SW480 (cell line): ENCODE measurements at regions not wholly inside any gene's neighbourhood (a gene's known extent, or its start where the extent isn't known, plus 50 kb on each side); places are given as distances from the start of the nearest gene placed in this dataset.
A peak's percentile ranks its signal among the peaks of the same experiment; 100 is the strongest.
"Not testable (repeated sequence)": the region's sequence is repeated elsewhere in the genome, so short reads cannot be mapped to it uniquely, and the experiment has no call there.

Source experiments
- DNase-seq: peaks from one replicate; pipeline ENCODE4 v3.0.0-alpha.2; 2016; ENCODE audit warnings: low spot score

DNA sequence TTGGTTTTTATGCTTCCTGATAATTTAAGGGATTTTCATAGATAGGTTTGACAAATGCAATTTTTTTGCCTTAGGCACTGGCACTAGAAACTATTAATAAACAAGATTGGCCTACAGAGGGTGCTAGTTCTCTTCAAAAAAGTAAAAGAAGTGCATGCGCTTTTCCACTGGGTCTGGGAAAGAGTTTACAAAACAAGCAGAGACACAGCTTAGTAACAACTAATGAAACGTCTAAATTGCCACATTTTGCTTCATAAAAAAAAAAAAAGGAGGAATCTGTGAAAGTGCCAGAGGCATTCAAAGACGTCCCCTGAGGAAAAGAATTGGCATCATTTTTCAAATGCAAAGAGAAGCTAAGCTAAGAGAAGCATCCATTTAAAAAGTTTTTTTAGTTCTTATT, 58.3 kb upstream of the EEA1 start:
- peak; percentile 81 for DNase-seq

GRCh38 chr12:92987846-92988621, 58.9 kb upstream of the EEA1 start:
- no peak for DNase-seq

- no peak for DNase-seq
Observed at GRCh38 chr12:92988622-92989130, 59.6 kb upstream of the EEA1 start.

DNA sequence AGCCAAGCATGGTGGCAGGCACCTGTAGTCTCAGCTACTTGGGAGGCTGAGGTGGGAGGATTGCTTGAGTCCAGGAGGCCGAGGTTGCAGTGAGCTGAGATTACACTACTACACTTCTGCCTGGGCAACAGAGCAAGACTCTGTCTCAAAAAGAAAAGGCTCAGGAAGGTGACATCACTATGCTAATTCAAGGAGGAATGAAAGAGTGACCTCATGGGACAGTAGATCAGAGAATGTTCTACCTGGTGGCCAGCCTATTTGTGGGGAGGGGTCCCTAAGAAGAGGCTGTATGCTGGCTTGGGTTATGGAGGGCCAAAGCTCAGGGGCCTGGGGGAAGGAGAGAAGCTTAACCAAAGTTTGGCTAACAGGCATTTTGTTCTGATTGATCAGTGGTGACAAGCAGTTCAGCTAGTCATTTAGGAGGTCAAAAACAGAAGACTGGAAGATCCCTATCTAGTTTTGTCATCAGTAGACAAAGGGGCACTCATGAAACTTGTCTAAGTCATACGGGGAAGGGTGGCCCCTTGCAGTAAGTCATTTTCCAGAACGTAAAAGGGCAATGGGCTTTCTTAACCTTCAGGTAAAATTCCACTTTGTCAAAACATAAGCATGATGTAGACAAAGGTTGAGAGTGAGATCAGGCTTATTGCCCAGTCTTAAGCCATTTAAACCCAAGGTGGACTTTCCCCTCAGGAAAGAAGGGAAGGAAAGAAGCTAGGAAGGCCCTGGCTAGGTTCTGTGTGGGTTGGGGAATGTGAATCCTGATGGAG, 60.8 kb upstream of the EEA1 start:
- no peak for DNase-seq

DNA sequence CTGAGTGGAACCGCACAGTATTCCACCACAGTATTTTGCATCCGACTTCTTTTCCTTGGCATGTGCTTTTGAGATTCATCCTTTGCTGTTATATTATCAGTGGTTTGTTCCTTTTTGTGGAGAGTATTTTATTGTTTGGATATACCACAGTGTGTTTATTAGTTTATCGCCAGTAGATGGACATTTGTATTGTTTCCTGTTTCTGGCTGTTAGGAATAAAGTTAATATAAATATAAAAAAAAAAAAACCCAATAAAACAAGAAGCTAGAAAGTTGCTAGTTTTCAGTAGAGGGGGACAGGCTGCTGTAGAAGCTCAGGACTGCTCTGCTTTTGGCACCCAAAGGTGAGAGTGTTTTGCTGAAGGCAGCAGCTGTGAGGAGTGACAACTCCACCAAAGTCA, 62.0 kb upstream of the EEA1 start:
- no peak for DNase-seq

GRCh38 chr12:92992041-92992440, 62.9 kb upstream of the EEA1 start:
- DNase-seq: no peak

- DNase-seq: no peak
Observed at GRCh38 chr12:92993259-92993658, 64.2 kb upstream of the EEA1 start.

GRCh38 chr12:92995258-92995903, 66.3 kb upstream of the EEA1 start:
- no peak for DNase-seq

GRCh38 chr12:93000026-93000425, 70.9 kb upstream of the EEA1 start:
- no peak for DNase-seq

DNA sequence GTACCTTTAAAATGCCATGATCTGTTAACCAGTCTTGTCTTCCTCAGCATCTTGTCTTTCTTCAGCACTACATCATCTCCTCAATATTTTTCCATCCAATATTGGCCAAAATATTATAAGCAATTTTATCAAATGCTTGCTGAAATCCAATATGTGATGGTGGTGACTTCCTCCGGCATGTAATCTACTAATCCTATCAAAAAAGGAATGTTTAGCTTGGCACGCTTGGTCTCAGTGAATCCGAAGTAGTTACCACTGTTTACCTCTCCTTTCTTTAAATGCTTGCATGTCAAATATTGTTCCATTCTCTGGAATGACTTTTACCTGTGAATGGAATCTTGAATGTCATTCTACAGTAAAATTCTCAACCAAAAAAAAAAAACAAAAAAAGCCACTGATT, 72.3 kb upstream of the EEA1 start:
- DNase-seq: no peak

DNA sequence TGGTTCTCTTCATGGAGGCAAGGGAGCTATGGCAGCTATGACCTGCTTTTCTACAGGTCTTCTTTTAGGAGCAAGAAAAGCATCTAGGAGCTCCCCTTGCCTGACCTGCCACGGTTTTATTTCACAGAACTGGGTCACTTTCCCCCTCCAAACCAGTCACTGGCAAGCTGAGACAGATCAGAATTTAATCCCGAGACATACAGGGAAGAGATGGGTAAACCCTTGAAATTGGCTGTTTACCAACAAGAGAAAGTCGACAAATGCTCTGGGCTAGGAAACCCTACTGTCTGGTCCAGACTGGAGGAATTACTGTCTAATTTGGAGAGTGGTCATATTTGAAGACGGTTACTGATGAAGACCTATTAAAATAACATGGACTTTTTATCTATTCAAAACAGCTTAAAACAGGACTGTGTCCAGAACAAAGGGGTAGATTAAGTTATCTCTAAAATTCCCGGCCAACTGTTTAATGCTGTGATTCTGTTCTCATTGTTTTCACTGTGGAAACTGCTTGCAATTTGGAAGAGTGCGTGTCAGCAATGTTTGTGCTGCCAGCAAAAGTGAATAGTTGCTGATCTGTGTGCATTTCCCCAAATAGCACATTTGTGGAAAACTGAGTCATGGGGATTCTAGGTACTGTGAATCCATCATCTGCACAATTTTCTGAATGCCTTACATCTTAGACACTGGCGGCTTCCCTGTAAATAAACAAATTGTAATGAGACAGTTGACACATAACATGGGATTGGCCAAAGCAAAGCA, 73.4 kb upstream of the EEA1 start:
- DNase-seq: no peak

DNA sequence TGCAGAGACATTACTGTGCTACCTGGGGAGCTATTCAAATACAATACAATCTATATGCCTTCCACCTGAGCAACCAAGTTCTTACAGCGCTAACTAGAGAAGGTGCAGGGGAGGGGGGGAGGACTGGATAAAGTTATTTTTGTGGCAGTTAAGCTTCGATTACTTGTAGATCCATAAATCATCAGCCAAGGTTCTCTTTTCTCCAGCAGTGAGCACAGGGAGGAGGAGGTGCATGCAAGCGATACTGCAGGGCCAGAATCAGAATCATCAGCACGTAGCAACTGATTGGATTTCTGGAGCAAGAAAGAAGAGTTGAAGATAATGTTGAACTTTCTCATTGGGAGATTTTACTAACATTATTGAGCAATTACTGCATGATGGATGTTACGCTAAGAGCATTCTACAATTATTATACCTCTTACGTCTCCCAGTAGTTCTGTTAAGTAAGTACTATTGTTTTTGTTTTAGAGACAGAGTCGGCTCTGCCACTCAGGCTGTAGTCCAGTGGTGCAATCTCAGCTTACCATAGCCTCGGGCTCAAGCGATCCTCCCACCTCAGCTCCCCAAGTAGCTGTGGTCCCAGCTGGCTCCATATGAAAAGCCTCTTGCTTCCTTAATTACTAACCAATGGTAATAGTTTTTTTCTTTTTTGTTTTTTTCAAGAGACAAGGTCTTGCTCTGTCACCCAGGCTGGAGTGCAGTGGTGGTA, 74.6 kb upstream of the EEA1 start:
- no peak for DNase-seq

DNA sequence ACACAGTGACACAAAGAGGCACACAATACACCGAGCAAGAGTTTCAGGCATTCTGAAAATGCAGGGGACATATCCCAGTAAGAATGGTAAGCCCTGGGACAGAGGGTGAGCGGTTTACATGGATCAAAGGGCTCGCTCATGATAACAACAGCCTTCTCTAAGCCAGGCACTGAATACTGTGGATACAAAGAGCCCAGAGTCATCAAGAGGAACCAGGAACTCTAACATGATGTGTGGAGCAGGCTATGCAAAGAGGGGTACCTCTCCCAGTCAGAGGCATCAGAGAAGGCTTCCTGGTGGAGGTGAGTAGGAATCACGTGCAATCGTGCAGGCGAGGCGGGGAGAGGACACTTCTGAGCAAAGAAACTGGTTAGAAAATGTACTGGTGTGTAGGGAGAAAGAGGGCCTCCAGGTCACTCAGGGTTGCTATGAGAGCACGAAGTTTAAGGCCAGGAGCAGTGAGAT, 76.9 kb upstream of the EEA1 start:
- peak; percentile 8 for DNase-seq

DNA sequence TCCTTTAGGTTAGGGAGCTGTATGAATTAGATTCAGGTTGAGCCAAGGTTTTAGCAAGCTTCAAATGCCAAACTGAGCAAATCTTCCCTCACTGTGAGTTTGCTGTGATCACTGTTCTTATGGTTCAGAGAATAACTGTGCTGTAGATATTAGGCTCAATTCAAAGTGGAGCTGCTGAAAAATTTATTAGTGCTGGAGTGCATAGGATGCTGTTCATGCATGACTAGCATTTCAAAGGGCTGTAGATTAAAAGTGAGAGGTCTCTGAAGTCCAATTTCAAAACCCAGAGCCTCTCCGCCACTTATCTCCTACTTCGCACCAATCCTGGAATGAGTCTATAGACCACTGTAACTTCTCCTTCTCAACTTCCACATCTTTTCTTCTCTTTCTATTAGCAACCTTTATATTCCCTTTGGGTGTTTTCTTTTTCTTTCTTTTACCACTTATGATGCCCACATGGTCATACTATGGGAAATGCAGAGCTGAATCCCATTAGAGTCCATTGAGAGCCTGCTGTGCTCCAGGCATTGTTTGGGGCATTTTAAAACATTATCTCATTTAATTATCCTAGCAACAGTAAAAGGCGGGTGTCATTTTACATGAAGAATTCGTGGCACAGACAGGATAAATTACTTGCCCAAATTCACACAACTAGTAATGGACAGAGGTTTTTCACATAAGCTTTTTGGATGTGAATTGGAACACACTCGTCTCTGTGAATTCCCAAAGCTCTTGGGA, 77.5 kb upstream of the EEA1 start:
- no peak for DNase-seq

DNA sequence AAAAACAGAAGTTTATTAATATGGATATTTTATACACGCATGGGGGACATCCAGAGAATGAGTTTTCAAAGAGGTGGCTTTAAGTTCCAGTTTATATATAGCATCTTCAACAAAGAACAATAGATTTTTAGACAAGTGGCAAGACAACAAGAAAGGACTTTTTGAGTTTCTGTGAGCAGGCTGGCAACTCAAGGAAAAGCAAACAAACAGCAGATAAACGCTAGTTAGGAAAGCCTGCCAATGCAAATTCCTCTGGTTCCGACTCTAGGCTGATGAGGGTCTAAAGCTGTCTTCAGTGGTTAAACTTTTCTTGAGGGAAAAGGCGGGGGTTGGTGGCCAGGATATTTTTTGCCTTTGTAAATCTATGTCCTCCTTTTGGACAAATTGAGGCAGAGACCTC, 78.4 kb upstream of the EEA1 start:
- DNase-seq: no peak

DNA sequence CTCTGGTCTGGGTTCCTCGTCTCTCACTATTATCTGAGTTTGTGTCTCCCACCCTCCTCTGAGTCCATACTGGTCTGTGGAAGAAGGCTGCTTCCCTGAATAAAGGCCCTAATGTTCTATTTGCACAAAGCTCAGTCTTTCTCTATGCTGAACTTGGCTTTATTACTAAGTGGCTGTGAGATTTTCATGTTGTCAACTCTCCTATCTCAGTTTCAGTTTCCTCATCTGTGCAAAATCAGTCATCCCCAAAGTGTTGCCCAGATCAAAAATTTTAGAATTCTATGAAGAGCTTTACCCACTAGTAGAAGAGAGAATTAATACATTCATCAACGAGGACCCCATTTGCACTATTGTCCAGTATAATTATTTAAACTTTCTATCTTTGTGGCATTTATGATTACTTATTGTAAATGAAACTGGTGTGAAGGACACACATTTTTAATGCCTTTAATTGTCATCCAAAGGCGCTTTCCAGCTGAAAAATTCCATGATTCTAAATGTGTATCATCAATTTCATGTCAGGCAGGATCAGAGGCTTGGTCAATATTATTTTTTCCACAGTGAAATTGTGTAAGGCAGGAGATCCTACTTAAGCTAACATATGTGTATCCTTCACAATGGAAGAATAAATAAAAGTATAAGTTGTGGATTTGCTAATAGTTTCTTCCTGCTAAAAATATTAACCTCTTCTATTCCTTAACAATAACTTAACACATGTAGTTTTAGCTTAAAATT, 79.1 kb upstream of the EEA1 start:
- no peak for DNase-seq

DNA sequence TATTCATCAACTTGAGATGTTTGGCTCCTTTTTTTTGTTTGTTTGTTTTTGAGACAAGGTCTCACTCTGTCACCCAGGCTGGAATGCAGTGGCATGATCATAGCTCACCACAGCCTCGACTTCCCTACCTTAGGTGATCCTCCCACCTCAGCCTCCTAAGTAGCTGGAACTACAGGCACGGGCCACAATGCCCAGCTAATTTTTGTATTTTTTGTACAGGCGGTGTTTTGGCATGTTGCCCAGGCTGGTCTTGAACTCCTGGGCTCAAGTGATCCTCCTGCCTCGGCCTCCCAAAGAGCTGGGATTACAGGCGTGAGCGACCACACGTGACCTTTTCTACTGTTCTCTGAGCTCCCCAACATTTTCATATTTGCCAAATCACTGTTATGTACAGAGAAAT, 79.8 kb upstream of the EEA1 start:
- DNase-seq: not testable (repeated sequence)

- no peak for DNase-seq
Observed at GRCh38 chr12:93009533-93009932, 80.4 kb upstream of the EEA1 start.

GRCh38 chr12:93010461-93010860, 81.4 kb upstream of the EEA1 start:
- no peak for DNase-seq

GRCh38 chr12:93011100-93011499, 82.0 kb upstream of the EEA1 start:
- no peak for DNase-seq
